Suprapubic skin (tissue), 4 donors: ENCODE measurements at regions not wholly inside any gene's neighbourhood (a gene's known extent, or its start where the extent isn't known, plus 50 kb on each side); places are given as distances from the start of the nearest gene placed in this dataset.

Source experiments
- CTCF ChIP-seq, 2 donors: fragments of 200-600 bp in 1 of 2; fragments of 450-650 bp in 1 of 2; sonication (generic) in 1 of 2; IDR thresholded peaks; one replicate each; pipeline ENCODE4 v1.5.1; 2016 to 2019; ENCODE audit warnings: antibody characterized with exemption in 2 of 2, mild to moderate bottlenecking in 1 of 2, moderate library complexity in 1 of 2
- POLR2A ChIP-seq, 2 donors: fragments of 450-650 bp; IDR thresholded peaks; one replicate each; pipeline ENCODE4 v1.6.1; 2017; ENCODE audit warnings: antibody characterized with exemption in 2 of 2, mild to moderate bottlenecking in 2 of 2, moderate library complexity in 2 of 2
- POLR2AphosphoS5 ChIP-seq, 3 donors: sonication (generic); formaldehyde crosslinking; IDR thresholded peaks; one replicate each; pipeline ENCODE4 v1.6.1; 2017; ENCODE audit warnings: antibody characterized with exemption in 3 of 3

- no peak for TF ChIP-seq POLR2AphosphoS5 (IDR thresholded peaks at IDR 0.05)
- no peak for TF ChIP-seq CTCF (IDR thresholded peaks at IDR 0.05)
- TF ChIP-seq POLR2A (IDR thresholded peaks at IDR 0.05), result no peak
Measured at GRCh38 chrX:16466640-16467432, 183.1 kb upstream of the S100G start.
